Nephron (organoid): ENCODE measurements at regions not wholly inside any gene's neighbourhood (a gene's known extent, or its start where the extent isn't known, plus 50 kb on each side); places are given as distances from the start of the nearest gene placed in this dataset.

Source experiments
- H3K27ac Mint-ChIP-seq, 3 experiments: 2 replicates each; pipeline ENCODE4 v1.8.0; 2020; ENCODE audit warnings: mixed read lengths in 3 of 3, mild to moderate bottlenecking in 2 of 3, moderate library complexity in 1 of 3
- H3K27me3 Mint-ChIP-seq: 2 replicates; pipeline ENCODE4 v1.8.0; 2021; ENCODE audit warnings: low read depth, mild to moderate bottlenecking, moderate library complexity, mixed read lengths
- H3K36me3 Mint-ChIP-seq: 2 replicates; pipeline ENCODE4 v1.8.0; 2020; ENCODE audit warnings: low read depth, mixed read lengths
- H3K4me1 Mint-ChIP-seq: 2 replicates; pipeline ENCODE4 v1.8.0; 2020; ENCODE audit warnings: mixed read lengths
- H3K4me3 Mint-ChIP-seq, 3 experiments: 2 replicates each; pipeline ENCODE4 v1.8.0; 2020; ENCODE audit warnings: mild to moderate bottlenecking in 3 of 3, mixed read lengths in 3 of 3, moderate library complexity in 2 of 3
- H3K9me3 Mint-ChIP-seq: 2 replicates; pipeline ENCODE4 v1.8.0; 2020; ENCODE audit warnings: mixed read lengths
- TF ChIP-seq, protein P1 (sequence below), 3 experiments: fragments of 200-600 bp; sonication (generic); IDR thresholded peaks; one replicate each; pipeline ENCODE4 v1.5.0; 2021; ENCODE audit warnings: antibody characterized with exemption in 3 of 3; ENCODE audit not compliant: unreplicated experiment in 3 of 3

DNA sequence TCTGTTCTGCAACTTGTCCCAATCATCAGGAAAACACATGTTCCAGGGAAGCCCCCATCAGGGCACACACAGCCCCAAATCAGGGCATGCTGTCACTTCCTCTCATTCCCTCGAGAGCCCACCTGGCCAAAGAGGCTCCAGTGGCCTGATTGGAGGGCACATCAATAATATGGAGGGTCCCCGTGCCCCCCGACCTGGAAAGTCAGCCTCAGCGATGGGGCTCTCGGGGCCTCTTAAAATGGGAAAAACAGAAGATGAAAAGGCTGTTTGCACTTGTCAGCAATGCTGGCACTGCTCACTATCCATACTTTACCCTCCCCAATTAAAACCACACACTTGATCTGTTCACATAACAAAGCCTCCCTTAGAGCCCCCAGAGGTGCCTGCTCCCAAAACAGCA, 172.9 kb upstream of the NSMCE3 start:
- Mint-ChIP-seq H3K4me3 (no peak overlapping the region), H3K27ac (no peak overlapping the region), H3K27me3 (peaks cover 5% of the 10 kb centered on the region), H3K4me1 (peaks cover 9% of the 10 kb centered on the region), H3K36me3 (no peaks in the 10 kb centered on the region), H3K9me3 (no peaks in the 10 kb centered on the region)
- TF ChIP-seq, protein P1, sequence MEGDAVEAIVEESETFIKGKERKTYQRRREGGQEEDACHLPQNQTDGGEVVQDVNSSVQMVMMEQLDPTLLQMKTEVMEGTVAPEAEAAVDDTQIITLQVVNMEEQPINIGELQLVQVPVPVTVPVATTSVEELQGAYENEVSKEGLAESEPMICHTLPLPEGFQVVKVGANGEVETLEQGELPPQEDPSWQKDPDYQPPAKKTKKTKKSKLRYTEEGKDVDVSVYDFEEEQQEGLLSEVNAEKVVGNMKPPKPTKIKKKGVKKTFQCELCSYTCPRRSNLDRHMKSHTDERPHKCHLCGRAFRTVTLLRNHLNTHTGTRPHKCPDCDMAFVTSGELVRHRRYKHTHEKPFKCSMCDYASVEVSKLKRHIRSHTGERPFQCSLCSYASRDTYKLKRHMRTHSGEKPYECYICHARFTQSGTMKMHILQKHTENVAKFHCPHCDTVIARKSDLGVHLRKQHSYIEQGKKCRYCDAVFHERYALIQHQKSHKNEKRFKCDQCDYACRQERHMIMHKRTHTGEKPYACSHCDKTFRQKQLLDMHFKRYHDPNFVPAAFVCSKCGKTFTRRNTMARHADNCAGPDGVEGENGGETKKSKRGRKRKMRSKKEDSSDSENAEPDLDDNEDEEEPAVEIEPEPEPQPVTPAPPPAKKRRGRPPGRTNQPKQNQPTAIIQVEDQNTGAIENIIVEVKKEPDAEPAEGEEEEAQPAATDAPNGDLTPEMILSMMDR (IDR thresholded peaks at IDR 0.05; ENCODE audit: unreplicated experiment in 3 of 3), result no peak

DNA sequence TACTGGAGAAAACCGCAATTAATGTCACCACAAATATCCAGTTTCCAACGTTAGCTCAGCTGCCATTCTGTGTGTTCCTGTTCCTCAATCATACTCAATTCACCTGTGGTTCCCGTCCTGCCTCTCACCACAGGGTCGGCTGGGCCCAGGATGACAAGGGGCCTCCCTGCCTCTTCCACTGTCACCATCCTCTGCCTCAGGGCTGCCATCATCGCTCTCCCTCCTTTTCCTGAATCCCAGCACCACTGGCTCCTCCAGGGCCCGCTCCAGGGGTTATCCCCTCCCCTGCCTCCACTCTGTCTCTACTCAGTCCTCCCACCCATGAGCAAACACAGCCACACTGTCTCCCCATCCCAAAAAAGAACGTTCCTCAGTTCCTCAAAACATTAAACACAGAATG, 170.9 kb upstream of the NSMCE3 start:
- no peaks in the 10 kb centered on the region for H3K36me3 Mint-ChIP-seq
- H3K27ac Mint-ChIP-seq, result no peak overlapping the region
- no peak overlapping the region for H3K4me3 Mint-ChIP-seq
- H3K27me3 Mint-ChIP-seq, result no peaks in the 10 kb centered on the region
- no peaks in the 10 kb centered on the region for H3K9me3 Mint-ChIP-seq
- TF ChIP-seq, protein P1 (IDR thresholded peaks at IDR 0.05; ENCODE audit: unreplicated experiment in 3 of 3), result no peak
- peaks cover 9% of the 10 kb centered on the region for H3K4me1 Mint-ChIP-seq

DNA sequence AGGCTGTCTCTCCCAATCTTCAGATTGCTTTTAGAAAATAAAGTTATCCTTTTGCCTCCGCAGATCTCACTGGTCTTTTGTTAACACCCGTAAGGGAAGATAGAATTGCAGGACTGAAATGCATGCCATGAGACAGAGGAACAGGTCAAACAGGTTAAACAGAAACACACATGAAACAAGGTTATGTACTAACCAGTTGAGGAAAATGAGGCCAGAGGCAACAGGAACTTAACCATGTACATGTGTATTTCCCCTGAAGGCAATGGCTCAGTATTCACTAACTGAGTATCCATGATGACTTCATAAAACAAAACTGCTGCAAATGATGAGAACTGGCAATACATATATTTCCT, 169.1 kb upstream of the NSMCE3 start:
- Mint-ChIP-seq H3K36me3 (no peaks in the 10 kb centered on the region), H3K27me3 (peaks cover 3% of the 10 kb centered on the region), H3K27ac (no peak overlapping the region), H3K9me3 (no peaks in the 10 kb centered on the region), H3K4me1 (peaks cover 9% of the 10 kb centered on the region), H3K4me3 (no peak overlapping the region)
- TF ChIP-seq, protein P1 (IDR thresholded peaks at IDR 0.05; ENCODE audit: unreplicated experiment in 3 of 3), result no peak

DNA sequence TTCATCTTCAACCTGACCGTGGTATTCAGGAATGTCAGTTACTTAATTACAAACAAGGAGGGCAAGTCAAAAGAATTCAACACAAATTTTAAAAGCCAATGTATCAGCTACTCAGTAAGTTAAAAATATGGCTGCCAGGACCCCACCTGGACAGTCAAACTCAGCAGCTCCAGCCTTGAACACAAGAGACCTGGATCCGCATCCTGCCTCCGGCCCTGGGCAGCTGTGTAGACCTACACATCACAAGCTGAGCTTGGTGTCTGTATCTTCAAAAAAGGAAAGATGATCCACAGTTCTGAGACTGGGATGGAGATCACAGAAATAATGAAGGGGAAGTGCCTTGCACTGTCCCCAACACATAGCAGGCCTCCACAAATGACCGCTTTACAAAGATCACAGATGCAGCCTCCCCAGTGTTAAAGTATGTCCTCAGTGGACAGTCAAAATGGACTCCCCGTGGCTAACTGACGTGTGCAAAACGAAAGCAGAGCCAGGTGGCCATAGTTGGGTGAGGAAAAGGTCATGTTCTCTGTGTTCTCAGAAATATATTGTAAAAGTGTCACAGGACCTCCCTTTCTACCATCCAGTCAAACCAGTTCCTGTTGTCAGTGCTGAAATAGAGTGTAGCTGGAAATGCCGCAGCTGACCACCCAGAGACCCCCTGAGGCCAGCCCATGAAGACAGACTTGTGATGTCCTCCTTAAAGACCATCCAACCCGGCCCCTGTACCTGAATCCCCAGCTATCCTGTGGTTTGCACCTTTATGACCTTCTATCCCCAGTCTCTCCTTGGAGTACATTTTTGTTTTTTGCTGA, 168.5 kb upstream of the NSMCE3 start:
- H3K4me1 Mint-ChIP-seq, result peaks cover 9% of the 10 kb centered on the region
- H3K36me3 Mint-ChIP-seq, result no peaks in the 10 kb centered on the region
- TF ChIP-seq, protein P1 (IDR thresholded peaks at IDR 0.05; ENCODE audit: unreplicated experiment in 3 of 3), result no peak
- H3K27me3 Mint-ChIP-seq, result peaks cover 3% of the 10 kb centered on the region
- no peak overlapping the region for H3K27ac Mint-ChIP-seq
- H3K9me3 Mint-ChIP-seq, result no peaks in the 10 kb centered on the region
- H3K4me3 Mint-ChIP-seq, result no peak overlapping the region

DNA sequence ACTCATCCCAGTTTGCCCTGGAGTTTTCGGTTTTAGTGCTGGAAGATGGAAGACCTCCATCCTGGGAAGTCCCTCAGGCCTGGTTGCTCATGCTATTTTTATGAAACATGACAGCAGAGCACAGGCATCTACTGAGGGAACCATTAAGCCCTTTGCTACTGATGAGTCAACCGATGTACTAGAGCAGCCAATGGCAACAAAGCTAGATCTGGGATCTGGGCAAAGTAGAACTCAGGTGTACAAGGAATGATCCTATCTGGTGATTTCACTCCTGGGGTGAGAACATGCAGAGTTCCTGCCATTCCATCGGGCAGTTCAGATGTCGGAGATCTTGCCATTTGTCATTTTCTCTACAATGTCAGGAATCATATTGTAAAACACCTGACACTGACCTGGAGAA, 166.2 kb upstream of the NSMCE3 start:
- no peak overlapping the region for H3K4me3 Mint-ChIP-seq
- H3K4me1 Mint-ChIP-seq, result peaks cover 9% of the 10 kb centered on the region
- TF ChIP-seq, protein P1 (IDR thresholded peaks at IDR 0.05; ENCODE audit: unreplicated experiment in 3 of 3), result no peak
- H3K9me3 Mint-ChIP-seq, result no peaks in the 10 kb centered on the region
- no peak overlapping the region for H3K27ac Mint-ChIP-seq
- H3K36me3 Mint-ChIP-seq, result no peaks in the 10 kb centered on the region
- peaks cover 13% of the 10 kb centered on the region for H3K27me3 Mint-ChIP-seq

DNA sequence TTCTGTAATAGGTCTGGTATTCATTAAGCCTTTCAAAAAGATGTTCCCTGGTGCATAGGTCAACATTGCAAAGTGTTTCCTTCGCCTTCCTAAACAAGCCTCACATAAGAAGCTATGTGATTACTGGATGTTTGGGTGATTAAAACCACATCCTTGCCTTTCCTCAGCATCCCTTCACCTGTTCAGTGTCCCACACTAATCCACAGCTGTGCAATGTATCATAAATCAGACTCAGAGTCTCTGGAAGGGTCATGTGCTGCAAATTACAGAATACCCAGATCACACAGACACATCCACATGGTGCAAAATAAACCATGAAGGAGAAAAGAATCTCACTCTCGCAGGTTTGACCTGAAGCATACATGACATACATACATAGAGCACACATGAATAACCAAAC, 164.7 kb upstream of the NSMCE3 start:
- Mint-ChIP-seq H3K36me3 (no peaks in the 10 kb centered on the region), H3K9me3 (no peaks in the 10 kb centered on the region), H3K27me3 (peaks cover 13% of the 10 kb centered on the region), H3K27ac (no peak overlapping the region), H3K4me1 (peaks cover 9% of the 10 kb centered on the region), H3K4me3 (no peak overlapping the region)
- TF ChIP-seq, protein P1 (IDR thresholded peaks at IDR 0.05; ENCODE audit: unreplicated experiment in 3 of 3), result no peak
